ENCODE measurements at regions not wholly inside any gene's neighbourhood (a gene's known extent, or its start where the extent isn't known, plus 50 kb on each side); places are given as distances from the start of the nearest gene placed in this dataset.

- no peak overlapping the region for H3K4me3 Mint-ChIP-seq
- no peak for ATAC-seq (ENCODE audit: low read depth)
- no peaks in the 10 kb centered on the region for H3K36me3 Mint-ChIP-seq
- H3K4me1 Mint-ChIP-seq: no peaks in the 10 kb centered on the region
- POLR2A ChIA-PET: no interaction called here
- H3K27me3 Mint-ChIP-seq: no peaks in the 10 kb centered on the region
- H3K27ac Mint-ChIP-seq: no peak overlapping the region
- H3K9me3 Mint-ChIP-seq: no peaks in the 10 kb centered on the region
- DNase-seq: no peak
Measured at GRCh38 chr11:82586581-82586980, 147.1 kb downstream of the FAM181B start.

- POLR2A ChIA-PET: no interaction called here
- ATAC-seq (ENCODE audit: low read depth) (no peak), DNase-seq (no peak)
- H3K4me1 Mint-ChIP-seq: no peaks in the 10 kb centered on the region
- no peak overlapping the region for H3K4me3 Mint-ChIP-seq
- H3K36me3 Mint-ChIP-seq: no peaks in the 10 kb centered on the region
- no peaks in the 10 kb centered on the region for H3K9me3 Mint-ChIP-seq
- H3K27ac Mint-ChIP-seq: no peak overlapping the region
- H3K27me3 Mint-ChIP-seq: peaks cover 3% of the 10 kb centered on the region
Measured at GRCh38 chr11:82577246-82577645, 156.4 kb downstream of the FAM181B start.

- H3K9me3 Mint-ChIP-seq: no peaks in the 10 kb centered on the region
- no peaks in the 10 kb centered on the region for H3K27me3 Mint-ChIP-seq
- H3K4me3 Mint-ChIP-seq: no peak overlapping the region
- DNase-seq (no peak), ATAC-seq (ENCODE audit: low read depth) (no peak)
- H3K4me1 Mint-ChIP-seq: no peaks in the 10 kb centered on the region
- POLR2A ChIA-PET: no interaction called here
- H3K36me3 Mint-ChIP-seq: no peaks in the 10 kb centered on the region
- no peak overlapping the region for H3K27ac Mint-ChIP-seq
Measured at GRCh38 chr11:82560836-82561235, 172.8 kb downstream of the FAM181B start.

GRCh38 chr11:82559609-82560008, 174.1 kb downstream of the FAM181B start:
- DNase-seq (no peak), ATAC-seq (ENCODE audit: low read depth) (no peak)
- Mint-ChIP-seq H3K9me3 (no peaks in the 10 kb centered on the region), H3K4me3 (no peak overlapping the region), H3K27ac (no peak overlapping the region), H3K36me3 (no peaks in the 10 kb centered on the region), H3K4me1 (no peaks in the 10 kb centered on the region), H3K27me3 (no peaks in the 10 kb centered on the region)
- POLR2A ChIA-PET: no interaction called here

GRCh38 chr11:82557274-82557673, 176.4 kb downstream of the FAM181B start:
- POLR2A ChIA-PET: no interaction called here
- Mint-ChIP-seq H3K27me3 (peaks cover 2% of the 10 kb centered on the region), H3K4me3 (no peak overlapping the region), H3K27ac (no peak overlapping the region), H3K9me3 (no peaks in the 10 kb centered on the region), H3K36me3 (no peaks in the 10 kb centered on the region), H3K4me1 (no peaks in the 10 kb centered on the region)
- DNase-seq (no peak), ATAC-seq (ENCODE audit: low read depth) (no peak)

GRCh38 chr11:82556210-82556609, 177.5 kb downstream of the FAM181B start:
- Mint-ChIP-seq H3K36me3 (no peaks in the 10 kb centered on the region), H3K9me3 (no peaks in the 10 kb centered on the region), H3K4me3 (no peak overlapping the region), H3K4me1 (no peaks in the 10 kb centered on the region), H3K27ac (no peak overlapping the region), H3K27me3 (peaks cover 2% of the 10 kb centered on the region)
- ATAC-seq (ENCODE audit: low read depth): no peak
- no peak for DNase-seq
- POLR2A ChIA-PET: no interaction called here

- ATAC-seq (ENCODE audit: low read depth) (no peak), DNase-seq (no peak)
- Mint-ChIP-seq H3K4me3 (no peak overlapping the region), H3K9me3 (no peaks in the 10 kb centered on the region), H3K27ac (no peak overlapping the region), H3K4me1 (no peaks in the 10 kb centered on the region), H3K27me3 (peaks cover 3% of the 10 kb centered on the region), H3K36me3 (no peaks in the 10 kb centered on the region)
- POLR2A ChIA-PET: no interaction called here
Measured at GRCh38 chr11:82546661-82547557, 186.8 kb downstream of the FAM181B start.

GRCh38 chr11:82539669-82540068, 194.0 kb downstream of the FAM181B start:
- Mint-ChIP-seq H3K36me3 (no peaks in the 10 kb centered on the region), H3K9me3 (no peaks in the 10 kb centered on the region), H3K27me3 (no peaks in the 10 kb centered on the region), H3K4me3 (no peak overlapping the region), H3K27ac (no peak overlapping the region), H3K4me1 (no peaks in the 10 kb centered on the region)
- DNase-seq: no peak
- no peak for ATAC-seq (ENCODE audit: low read depth)
- POLR2A ChIA-PET: no interaction called here

GRCh38 chr11:82536706-82537105, 197.0 kb downstream of the FAM181B start:
- H3K36me3 Mint-ChIP-seq: no peaks in the 10 kb centered on the region
- no peaks in the 10 kb centered on the region for H3K27me3 Mint-ChIP-seq
- no peak overlapping the region for H3K4me3 Mint-ChIP-seq
- no peak for ATAC-seq (ENCODE audit: low read depth)
- peaks cover 1% of the 10 kb centered on the region for H3K9me3 Mint-ChIP-seq
- POLR2A ChIA-PET: no interaction called here
- no peaks in the 10 kb centered on the region for H3K4me1 Mint-ChIP-seq
- DNase-seq: no peak
- H3K27ac Mint-ChIP-seq: no peak overlapping the region

GRCh38 chr11:82533628-82534327, 199.9 kb downstream of the FAM181B start:
- Mint-ChIP-seq H3K27ac (no peak overlapping the region), H3K4me3 (no peak overlapping the region), H3K9me3 (peaks cover 1% of the 10 kb centered on the region), H3K27me3 (no peaks in the 10 kb centered on the region), H3K36me3 (no peaks in the 10 kb centered on the region), H3K4me1 (no peaks in the 10 kb centered on the region)
- POLR2A ChIA-PET: no interaction called here
- DNase-seq (no peak), ATAC-seq (ENCODE audit: low read depth) (no peak)

GRCh38 chr11:82529936-82530335, 203.7 kb downstream of the FAM181B start:
- DNase-seq (no peak), ATAC-seq (ENCODE audit: low read depth) (no peak)
- no peak overlapping the region for H3K27ac Mint-ChIP-seq
- no peaks in the 10 kb centered on the region for H3K36me3 Mint-ChIP-seq
- peaks cover 1% of the 10 kb centered on the region for H3K9me3 Mint-ChIP-seq
- POLR2A ChIA-PET: no interaction called here
- H3K4me1 Mint-ChIP-seq: no peaks in the 10 kb centered on the region
- H3K27me3 Mint-ChIP-seq: no peaks in the 10 kb centered on the region
- H3K4me3 Mint-ChIP-seq: no peak overlapping the region

GRCh38 chr11:82527081-82527584, 206.5 kb downstream of the FAM181B start:
- Mint-ChIP-seq H3K27ac (no peak overlapping the region), H3K4me1 (no peaks in the 10 kb centered on the region), H3K9me3 (peaks cover 1% of the 10 kb centered on the region), H3K4me3 (no peak overlapping the region), H3K36me3 (no peaks in the 10 kb centered on the region), H3K27me3 (no peaks in the 10 kb centered on the region)
- POLR2A ChIA-PET: no interaction called here
- no peak for ATAC-seq (ENCODE audit: low read depth)
- DNase-seq: no peak

- Mint-ChIP-seq H3K27ac (no peak overlapping the region), H3K4me1 (no peaks in the 10 kb centered on the region), H3K9me3 (peaks cover 1% of the 10 kb centered on the region), H3K27me3 (no peaks in the 10 kb centered on the region), H3K36me3 (no peaks in the 10 kb centered on the region), H3K4me3 (no peak overlapping the region)
- POLR2A ChIA-PET: no interaction called here
- DNase-seq (no peak), ATAC-seq (ENCODE audit: low read depth) (no peak)
Measured at GRCh38 chr11:82523141-82523540, 210.5 kb downstream of the FAM181B start.

GRCh38 chr11:82521427-82521826, 212.2 kb downstream of the FAM181B start:
- H3K27ac Mint-ChIP-seq: no peak overlapping the region
- H3K27me3 Mint-ChIP-seq: no peaks in the 10 kb centered on the region
- ATAC-seq (ENCODE audit: low read depth): no peak
- no peaks in the 10 kb centered on the region for H3K36me3 Mint-ChIP-seq
- H3K4me1 Mint-ChIP-seq: no peaks in the 10 kb centered on the region
- H3K4me3 Mint-ChIP-seq: no peak overlapping the region
- H3K9me3 Mint-ChIP-seq: peaks cover 1% of the 10 kb centered on the region
- no peak for DNase-seq
- POLR2A ChIA-PET: no interaction called here
